ENCODE measurements at regions not wholly inside any gene's neighbourhood (a gene's known extent, or its start where the extent isn't known, plus 50 kb on each side); places are given as distances from the start of the nearest gene placed in this dataset.

GRCh38 chr6:132218059-132218696 is 183.1 kb downstream of the MOXD1 start:
- no peaks in the 10 kb centered on the region for H3K9me3 ChIP-seq
- no peak overlapping the region for H3K4me3 ChIP-seq
- H3K36me3 ChIP-seq, result no peaks in the 10 kb centered on the region
- no peaks in the 10 kb centered on the region for H3K4me1 ChIP-seq
- H3K27ac ChIP-seq, result no peak overlapping the region
- no peak for DNase-seq (ENCODE audit: low spot score)
- peak; percentile 49 to 76 for TF ChIP-seq CTCF (IDR thresholded peaks at IDR 0.05)
- no peaks in the 10 kb centered on the region for H3K27me3 ChIP-seq

GRCh38 chr6:132215805-132216204 is 185.5 kb downstream of the MOXD1 start:
- no peak for TF ChIP-seq CTCF (IDR thresholded peaks at IDR 0.05)
- Histone ChIP-seq H3K4me1 (no peaks in the 10 kb centered on the region), H3K27ac (no peak overlapping the region), H3K9me3 (no peaks in the 10 kb centered on the region), H3K4me3 (no peak overlapping the region), H3K27me3 (no peaks in the 10 kb centered on the region), H3K36me3 (no peaks in the 10 kb centered on the region)
- no peak for DNase-seq (ENCODE audit: low spot score)

- no peak for TF ChIP-seq CTCF (IDR thresholded peaks at IDR 0.05)
- Histone ChIP-seq H3K9me3 (no peaks in the 10 kb centered on the region), H3K27ac (no peak overlapping the region), H3K4me1 (no peaks in the 10 kb centered on the region), H3K27me3 (no peaks in the 10 kb centered on the region), H3K4me3 (no peak overlapping the region), H3K36me3 (no peaks in the 10 kb centered on the region)
- DNase-seq (ENCODE audit: low spot score), result no peak
These were observed 186.6 kb downstream of the MOXD1 start for GRCh38 chr6:132214716-132215115.

- Histone ChIP-seq H3K36me3 (no peaks in the 10 kb centered on the region), H3K27me3 (no peaks in the 10 kb centered on the region), H3K4me1 (no peaks in the 10 kb centered on the region), H3K9me3 (no peaks in the 10 kb centered on the region), H3K27ac (no peak overlapping the region), H3K4me3 (no peak overlapping the region)
- no peak for TF ChIP-seq CTCF (IDR thresholded peaks at IDR 0.05)
- no peak for DNase-seq (ENCODE audit: low spot score)
These were observed 187.5 kb downstream of the MOXD1 start for GRCh38 chr6:132213732-132214131.

GRCh38 chr6:132213191-132213590 is 188.1 kb downstream of the MOXD1 start:
- H3K36me3 ChIP-seq, result no peaks in the 10 kb centered on the region
- no peak overlapping the region for H3K27ac ChIP-seq
- no peak for TF ChIP-seq CTCF (IDR thresholded peaks at IDR 0.05)
- DNase-seq (ENCODE audit: low spot score), result no peak
- no peaks in the 10 kb centered on the region for H3K27me3 ChIP-seq
- no peaks in the 10 kb centered on the region for H3K4me1 ChIP-seq
- no peaks in the 10 kb centered on the region for H3K9me3 ChIP-seq
- H3K4me3 ChIP-seq, result no peak overlapping the region
